Umbilical cord (tissue), 1 donor: ENCODE measurements at regions not wholly inside any gene's neighbourhood (a gene's known extent, or its start where the extent isn't known, plus 50 kb on each side); places are given as distances from the start of the nearest gene placed in this dataset.

Experiments
- DNase-seq: peaks from one replicate; pipeline ENCODE4 v3.0.0-alpha.2; 2015; ENCODE audit warnings: low spot score

GRCh38 chr11:134468081-134468668 lies 56.1 kb upstream of the B3GAT1 start:
- no peak for DNase-seq

GRCh38 chr11:134466610-134467567 lies 54.8 kb upstream of the B3GAT1 start:
- no peak for DNase-seq

GRCh38 chr11:134466156-134466555 lies 54.1 kb upstream of the B3GAT1 start:
- no peak for DNase-seq

- DNase-seq = no peak
These were observed 53.1 kb upstream of the B3GAT1 start for GRCh38 chr11:134464981-134465730.

GRCh38 chr11:134464196-134464595 lies 52.2 kb upstream of the B3GAT1 start:
- DNase-seq = no peak

GRCh38 chr11:134463716-134464115 lies 51.7 kb upstream of the B3GAT1 start:
- DNase-seq = no peak
